Amniotic epithelial cell (primary cell): ENCODE measurements at regions not wholly inside any gene's neighbourhood (a gene's known extent, or its start where the extent isn't known, plus 50 kb on each side); places are given as distances from the start of the nearest gene placed in this dataset.

ENCODE experiments used
- DNase-seq: peaks from one replicate; pipeline ENCODE4 v3.0.0-alpha.2; 2010; ENCODE audit warnings: low read depth

DNA sequence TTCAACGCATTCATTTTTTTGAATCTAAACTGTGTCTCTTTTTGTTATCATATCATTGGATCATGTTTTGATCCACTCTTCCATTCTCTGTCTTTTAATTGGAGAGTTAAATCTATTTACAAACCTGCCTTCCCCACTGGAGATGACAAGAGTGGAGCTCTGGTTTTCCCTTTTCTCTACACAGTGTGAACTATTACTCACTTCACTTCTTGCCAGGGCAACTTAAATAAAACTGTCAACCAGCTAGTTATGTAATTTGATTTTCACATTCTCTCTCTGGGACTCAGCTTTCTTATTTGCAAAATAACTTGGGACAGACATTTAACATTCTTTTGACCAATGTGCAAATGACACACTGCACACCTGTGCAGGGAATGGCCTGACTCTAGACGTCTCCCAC, 230.8 kb upstream of the CST7 start:
- DNase-seq, result no peak

DNA sequence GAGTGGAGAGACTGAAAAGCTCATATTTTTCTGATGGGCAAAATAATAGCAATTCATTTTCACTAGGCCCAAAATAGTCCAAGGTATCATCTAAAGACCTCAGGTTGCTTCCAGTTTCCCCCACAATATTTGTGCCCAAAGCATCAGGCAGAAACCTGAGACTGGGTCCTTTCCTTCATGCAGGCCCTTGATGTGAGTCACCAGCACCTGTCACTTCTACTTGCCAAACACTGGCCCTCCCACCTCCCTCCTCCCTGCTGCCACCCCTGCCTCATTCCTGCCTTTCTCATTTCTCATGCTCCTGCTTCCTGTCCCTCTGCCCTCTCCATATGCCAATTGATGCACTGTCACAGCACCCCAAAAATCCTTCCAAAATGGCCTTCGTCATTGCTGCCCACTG, 230.4 kb upstream of the CST7 start:
- DNase-seq, result no peak

DNA sequence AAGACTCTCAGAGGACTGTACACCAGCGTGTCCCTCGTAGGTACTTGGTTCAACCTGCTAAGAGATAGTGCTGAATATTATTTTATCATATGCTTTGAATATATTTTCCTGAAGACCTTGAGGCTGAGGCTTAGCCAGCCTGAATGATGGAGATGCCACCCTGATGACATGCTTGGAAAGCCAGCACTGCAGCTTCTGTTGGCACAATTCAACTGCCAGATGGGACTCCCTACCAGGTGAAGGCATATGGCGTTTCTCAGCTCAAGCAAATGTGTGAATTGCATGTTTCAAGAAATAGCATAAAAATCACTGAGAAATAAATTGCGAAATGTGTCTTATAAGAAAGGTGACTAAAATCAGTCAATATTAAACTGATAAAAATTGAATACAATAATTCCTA, 228.1 kb upstream of the CST7 start:
- DNase-seq, result no peak

DNA sequence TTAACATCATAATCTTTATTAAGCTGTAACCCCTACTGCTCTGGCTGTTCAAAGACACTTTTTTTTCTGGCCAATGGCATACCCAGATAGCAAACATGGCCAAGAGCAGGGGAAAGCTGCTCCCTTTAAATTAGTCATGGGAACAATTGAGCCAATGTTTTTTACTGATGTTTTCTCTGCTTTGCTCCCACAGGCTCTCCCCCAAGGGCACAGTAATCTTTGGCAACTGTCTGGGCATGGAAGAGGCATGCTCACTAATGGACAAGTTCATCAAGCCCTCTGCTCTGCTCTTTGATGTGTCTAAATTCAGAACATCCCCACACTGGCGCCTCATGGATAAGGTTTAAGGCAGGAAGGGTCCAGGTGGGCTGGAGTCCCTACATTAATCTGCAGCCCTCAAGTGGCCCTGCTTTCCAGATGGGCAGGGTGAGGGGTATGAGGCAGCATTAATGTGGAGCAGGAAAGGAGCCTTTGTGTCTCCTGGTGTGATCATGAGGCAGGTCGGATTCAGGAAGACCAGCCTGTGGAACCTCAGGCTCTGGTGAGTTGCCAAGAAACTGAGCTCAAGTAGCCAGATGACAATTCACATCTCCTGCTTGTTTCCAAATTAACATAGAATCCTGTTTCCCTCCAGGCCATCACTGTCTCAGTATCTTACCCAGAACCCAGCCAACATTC, 227.0 kb upstream of the CST7 start:
- DNase-seq, result no peak

DNA sequence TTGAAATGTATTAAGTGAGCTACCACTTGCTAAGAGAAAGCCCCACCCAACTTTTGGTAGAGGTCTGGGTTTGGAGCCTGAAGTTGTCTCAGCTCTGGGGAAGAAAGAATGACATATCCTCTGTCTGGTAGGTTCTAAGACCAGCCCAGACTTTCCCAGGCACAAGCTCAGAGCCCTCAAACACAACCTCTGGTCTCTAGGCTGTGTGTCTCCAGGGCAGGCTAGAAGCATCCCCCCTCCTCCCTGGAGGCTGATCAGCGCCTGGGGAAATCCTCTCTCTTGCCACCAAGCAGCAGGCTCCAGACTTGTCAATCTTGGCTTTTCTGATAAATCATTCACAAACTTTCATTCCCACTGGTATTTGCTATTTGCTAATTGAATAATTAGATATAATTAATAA, 226.5 kb upstream of the CST7 start:
- DNase-seq, result no peak

DNA sequence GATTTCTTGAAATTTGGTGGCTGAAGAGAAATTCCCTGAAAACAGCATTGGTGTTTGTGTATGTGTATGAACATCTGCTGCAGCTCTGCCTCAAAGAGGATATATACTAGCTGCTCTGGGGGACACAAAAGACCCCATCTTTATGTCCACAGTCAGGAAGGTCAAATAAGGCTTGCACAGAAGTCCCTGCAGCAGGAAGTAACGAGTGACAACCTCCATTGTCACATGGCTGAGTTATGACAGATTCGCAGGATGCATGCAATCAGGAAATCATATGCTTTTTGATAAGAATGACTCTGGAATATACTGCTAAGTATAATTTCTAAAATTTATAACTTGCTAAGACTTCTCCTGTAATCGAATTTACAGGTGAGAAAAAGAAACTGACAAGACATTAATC, 225.9 kb upstream of the CST7 start:
- no peak for DNase-seq

DNA sequence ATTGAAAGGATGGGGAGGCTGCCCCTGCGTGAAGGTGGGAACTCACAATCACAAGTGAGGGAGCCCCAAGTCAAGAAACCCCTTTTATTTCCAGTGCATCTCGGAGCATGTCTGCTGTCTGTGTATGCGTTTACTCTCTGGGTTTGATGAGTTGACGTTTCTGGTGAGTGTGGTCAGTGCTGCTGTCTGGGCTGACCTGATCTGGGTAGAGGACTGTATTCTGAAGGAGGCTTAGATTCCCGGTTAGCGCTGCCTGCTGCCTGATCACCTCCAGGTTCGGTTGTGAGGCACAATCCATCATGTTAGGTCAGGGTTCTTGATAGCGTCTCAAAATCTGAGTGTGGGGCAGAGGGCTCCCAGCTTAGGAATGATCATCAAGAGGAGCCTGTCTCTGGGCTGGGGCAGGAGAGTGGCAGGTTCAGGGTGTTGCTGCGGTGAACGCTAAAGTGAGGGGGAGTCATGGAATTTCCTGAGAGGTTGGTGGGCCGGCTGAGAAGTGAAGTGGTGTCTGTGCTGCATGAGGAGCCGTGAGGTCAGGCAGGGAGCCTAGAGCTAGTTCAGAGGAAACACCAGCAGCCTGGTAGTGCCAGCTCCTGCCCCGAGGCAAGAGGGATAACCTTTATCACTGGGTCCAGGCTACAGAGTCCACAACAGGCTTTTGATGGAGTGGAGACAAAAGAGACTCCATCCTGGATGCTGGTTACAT, 225.3 kb upstream of the CST7 start:
- DNase-seq, result no peak

DNA sequence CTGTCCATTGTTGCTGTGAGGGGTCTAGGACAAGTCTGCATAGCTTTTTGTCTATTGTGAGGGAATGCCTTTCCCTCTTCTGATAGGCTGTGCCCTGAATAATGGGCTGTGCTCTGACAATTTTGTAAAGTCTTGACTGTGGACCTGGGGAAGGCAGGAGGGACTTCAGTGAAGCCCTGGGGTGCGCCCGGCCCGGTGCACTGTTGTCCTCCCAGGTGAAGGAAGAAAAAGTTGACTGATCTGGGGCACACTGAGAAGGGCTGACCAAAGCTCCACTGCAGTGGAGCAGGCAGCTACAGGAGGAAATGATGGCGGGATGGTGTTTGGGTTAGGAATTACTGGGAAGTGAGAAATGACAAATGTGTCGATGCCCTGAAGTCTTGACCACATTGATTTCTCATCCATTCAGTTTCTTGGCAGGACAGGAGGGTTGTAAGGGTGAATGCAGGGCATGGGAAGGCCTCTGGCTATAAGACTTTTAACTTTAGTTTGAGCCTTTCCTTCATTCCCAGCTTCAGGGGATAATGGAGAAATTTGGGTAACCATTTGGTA, 224.0 kb upstream of the CST7 start:
- no peak for DNase-seq

DNA sequence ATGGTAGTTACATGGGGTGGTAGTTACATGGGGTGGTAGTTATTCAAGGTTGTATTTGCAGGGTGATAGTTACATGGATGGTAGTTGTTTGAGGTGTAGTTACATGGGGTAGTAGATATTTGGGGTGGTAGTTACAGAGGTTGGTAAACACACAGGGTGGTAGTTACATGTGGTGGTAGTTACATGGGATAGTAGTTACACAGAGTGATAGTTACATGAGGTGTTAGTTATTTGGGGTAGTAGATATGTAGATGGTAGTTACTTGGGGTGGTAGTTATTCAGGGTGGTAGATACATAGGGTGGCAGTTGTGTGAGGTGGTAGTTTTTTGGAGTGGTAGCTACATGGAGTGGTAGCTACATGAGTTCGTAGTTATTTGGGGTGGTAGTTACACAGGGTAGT, 221.3 kb upstream of the CST7 start:
- no peak for DNase-seq

DNA sequence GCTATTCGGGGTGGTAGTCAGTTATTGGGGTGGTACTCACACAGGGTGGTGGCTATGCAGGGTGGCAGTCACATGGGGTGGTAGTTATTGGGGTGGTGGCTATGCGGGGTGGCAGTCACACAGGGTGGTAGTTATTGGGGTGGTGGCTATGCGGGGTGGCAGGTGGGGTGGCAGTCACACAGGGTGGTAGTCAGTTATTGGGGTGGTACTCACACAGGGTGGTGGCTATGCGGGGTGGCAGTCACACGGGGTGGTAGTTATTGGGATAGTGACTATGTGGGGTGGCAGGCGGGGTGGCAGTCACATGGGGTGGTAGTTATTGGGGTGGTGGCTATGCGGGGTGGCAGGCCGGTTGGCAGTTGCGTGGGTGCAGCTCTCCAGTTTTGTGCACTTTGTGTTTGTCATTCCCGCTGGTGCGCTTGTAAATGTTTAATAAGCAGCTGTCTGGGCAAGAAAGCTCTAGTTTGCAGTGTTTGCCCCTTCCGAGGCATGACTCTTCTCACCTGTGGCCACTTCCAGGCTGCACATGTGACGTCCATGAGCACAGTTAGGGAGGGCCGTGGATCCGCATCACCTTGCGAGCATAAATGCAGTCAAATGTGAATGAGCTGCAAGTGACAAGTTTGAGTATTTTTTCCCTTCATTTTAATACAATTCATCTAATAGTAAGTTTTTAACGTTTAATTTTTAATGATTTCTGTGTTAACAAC, 219.0 kb upstream of the CST7 start:
- no peak for DNase-seq

DNA sequence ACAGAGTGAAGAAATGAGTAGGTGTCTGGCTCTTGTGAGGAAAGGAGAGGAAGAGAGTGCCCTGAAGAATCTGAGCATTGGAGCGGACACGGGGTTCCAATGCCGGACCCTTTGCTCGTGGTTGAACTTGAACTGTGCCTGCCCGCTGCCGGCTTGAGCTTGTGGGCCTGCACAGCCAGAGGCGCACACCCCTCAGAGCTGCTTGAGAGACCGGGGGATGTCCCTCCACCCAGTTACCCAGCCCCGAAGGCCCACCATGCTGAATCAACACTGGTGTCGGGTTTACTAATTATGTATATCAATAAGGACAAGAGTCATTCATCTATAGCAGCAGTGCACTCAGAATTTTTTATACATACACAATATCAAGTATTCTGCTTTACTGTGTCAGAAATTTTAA, 218.3 kb upstream of the CST7 start:
- no peak for DNase-seq

DNA sequence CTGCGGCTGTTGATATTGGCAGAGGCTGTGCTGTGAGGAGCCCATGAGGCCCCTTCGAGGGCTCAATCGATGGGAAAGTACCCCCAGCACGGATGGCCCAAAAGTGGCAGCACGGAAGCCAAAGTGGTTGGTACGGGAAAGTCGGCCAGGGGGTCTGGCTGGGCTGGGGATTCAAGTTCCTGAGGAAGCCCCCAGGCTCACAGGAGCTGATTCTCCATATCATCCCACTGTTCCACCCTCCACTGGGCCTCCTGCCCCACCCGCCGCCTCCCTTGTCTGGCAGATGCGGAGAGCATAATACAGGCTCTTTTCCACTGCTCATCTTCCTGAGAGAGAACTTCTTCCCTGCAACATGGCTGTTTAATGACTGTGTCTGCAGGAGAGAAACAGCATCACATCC, 217.8 kb upstream of the CST7 start:
- no peak for DNase-seq

DNA sequence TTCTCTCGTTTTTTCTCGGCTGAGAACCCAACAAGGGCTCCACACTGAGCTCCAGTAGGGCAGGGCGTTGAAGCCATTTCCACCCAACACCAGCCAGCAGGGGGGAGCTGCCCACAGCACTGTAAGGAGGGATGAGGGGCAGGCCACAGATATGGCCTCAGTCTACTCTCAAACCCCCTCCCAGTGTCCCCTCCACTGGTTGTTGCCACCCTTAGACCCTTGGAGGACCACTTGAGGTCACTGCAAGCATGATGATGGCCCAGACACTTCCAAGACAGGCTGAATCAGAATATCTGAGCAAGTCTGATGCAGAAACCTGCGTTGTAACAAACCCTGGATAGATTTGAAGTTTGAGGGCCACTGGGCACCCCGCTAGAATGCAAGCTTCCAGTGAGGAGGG, 217.0 kb upstream of the CST7 start:
- no peak for DNase-seq

DNA sequence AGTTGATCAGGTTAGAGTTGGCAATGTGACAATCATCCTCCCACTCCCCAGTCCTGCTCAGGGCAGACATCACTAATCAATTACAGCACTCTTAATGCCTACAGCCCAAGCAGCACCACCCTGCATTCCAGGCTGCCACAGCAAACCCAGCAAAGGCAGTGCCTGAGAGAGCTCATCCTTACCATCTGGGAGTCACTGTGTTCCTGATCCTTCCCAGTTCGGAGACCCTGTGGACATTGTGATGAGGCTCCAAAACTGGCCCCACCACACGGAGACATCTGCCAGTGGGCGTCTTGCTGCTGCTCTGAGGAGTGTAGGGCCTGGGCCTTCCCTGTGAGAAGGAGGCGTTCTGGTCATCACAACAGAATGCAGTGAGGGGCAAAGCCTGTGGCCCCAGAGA, 216.5 kb upstream of the CST7 start:
- DNase-seq, result no peak

DNA sequence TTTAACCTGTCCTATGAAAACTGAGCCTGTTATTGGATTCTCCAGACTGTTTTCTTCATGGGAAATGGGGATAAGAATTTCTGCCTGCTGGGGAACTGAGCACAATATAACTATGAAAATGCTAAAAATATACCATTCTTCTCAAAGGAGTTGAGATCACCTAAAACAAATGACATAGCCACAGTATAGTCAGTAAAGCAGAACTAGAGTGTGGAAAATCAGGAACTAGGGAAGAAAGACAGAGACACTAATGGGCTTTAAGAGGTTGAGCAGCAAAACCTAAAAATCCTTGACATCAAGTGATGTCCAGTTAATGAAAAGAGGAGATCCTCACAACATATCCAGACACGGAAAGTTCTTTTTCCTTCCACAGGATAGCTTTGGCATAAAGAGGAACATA, 215.7 kb upstream of the CST7 start:
- DNase-seq, result no peak

DNA sequence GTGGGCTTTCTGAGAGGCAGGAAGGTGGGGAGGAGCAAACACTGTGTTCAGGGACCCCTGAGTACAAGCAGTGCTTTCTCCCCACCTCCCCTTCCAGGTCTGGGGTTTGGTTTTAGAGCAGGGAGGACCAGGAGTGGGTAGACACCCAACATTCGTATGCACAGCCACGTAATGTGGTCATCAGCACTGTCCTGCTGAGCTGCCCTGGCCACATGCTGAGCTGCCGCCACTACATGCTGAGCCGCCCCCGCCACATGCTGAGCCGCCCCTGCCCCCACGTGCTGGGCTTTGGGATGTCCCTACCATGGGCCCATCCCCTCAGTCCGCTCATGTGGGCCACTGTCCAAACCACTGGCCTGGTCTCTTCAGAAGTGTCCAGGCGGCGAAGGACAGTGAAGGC, 214.9 kb upstream of the CST7 start:
- DNase-seq, result no peak

DNA sequence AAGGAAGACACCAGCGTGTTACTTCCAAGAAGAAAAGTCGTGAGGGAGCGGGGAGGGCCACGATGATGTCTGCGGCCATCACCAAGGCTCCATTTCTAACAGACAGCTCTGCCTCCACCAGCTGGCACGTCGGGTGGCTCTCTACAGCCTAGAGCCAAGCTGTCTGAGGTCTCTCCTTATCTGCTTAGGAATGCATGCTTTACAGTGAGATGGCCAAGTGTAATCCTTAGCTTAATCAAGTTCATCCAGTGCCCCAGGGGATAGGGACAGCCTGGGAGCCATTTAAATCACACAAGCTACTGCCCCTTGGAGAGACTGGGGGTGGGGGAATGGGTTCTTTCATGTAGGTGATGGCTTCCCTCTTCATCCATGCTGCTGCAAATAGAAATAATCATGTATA, 213.8 kb upstream of the CST7 start:
- DNase-seq, result peak; percentile 1

DNA sequence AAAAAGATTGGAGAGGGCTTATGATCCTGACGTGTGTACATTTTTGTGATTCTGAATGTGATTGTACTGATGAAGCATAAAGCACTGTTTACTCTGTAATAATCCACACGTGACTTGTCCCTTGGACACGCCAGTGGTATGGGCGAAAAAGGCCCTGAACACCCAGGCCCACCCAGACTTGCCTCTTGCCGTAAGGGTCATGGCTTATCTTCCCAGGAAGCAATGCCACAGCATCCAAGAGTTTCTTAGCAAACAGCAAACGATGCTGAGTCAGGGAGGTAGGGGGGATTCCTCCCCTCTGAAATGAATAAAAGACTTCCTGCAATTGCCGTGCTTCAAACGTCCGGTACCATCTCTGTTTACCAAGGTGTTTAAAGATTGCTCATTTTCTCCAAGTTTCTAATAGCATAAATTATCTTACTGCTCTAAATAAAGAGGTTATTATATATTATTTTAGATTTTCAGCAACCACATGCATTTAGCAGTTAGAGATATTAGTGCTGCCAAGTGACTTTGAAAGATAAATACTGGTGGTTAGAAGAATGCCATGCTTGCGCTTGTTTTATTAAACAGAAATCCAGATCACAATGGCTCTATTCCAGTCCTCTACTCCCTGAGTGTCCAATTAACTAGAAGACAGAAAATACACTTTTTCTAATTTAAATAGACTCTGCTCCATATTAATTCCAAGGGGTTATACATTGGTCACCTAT, 212.8 kb upstream of the CST7 start:
- peak; percentile 1 for DNase-seq

DNA sequence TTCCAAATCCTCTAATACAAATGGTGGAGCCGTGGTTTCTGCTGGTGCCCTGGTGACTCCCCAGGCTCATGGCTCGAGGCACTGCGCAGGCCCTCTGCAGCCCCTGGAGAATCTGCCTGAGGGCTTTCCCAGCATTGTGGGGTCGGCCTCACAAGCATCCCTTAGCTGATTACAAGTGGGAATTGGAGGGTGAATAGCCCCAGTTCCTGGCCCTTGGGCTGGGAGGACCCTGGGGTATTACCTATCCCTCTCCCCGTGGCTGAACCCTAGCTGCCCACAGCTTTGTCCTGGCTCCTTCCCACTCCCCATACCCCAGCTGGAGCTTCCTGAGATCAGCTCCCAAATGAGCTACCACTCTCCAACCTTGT, 212.2 kb upstream of the CST7 start:
- DNase-seq, result no peak

DNA sequence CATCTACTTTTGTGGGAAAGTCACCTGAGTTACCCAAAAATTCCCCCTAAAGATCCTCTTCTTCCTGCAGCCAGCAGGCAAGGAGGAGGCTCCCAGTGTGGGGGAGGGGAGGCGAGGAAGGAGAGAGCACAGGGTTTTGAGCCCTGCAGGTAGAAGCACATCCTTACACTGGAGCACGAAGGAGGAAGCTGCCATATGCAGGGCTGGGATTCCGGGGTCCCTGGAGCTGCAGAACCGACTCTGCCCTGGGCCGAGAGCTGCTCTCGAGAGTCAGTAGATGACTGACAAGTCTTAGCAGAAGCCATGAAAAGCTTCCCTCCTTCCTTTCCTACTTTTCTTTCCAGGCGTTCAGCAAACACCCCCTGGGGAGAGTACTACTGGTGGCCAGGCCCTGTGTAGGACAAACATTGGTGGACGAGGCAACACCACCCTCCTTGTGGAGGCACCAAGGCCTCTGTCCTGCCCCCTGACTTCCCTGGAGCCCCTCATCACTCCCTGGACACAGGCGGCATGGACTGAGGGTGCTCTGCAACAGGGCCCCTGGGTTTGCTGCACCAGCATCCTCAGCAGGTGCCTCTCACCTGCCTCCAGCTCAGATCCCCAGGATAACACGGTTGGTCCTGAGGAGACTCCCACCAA, 211.7 kb upstream of the CST7 start:
- DNase-seq, result no peak

DNA sequence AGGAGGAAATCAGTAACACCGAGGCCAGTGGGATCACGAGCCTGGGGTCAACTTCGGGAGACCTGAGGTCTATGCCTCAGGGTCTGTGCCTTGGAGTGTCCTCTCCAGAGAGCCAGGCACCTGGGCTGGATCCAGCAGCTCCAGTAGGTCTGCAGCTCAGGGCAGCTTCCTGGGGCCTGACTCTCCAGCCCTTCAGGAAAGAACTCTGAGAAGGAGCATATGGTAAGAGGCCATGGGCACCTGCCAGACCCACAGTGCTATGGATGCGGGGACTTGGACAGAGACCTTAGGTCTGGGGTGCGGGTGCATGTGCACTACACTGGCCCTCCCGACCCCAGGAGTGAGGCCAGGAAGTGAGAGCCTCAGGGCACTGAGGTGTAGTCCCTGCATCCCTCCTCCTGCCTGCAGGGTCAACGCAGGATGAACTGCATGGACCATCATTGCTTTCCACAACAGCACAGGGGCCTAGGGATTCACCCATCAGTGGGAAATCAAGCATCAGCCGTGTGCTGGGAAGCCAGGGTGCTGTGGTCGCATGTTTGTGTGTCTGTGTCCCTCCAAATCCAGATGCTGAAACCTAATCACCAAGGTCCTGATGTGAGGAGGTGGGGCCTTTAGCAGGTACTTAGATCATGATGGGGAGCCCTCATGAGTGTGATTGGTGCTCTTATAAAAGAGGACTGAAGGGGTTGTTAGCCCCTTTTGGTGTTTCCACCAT, 210.9 kb upstream of the CST7 start:
- DNase-seq, result no peak
